ENCODE measurements at regions not wholly inside any gene's neighbourhood (a gene's known extent, or its start where the extent isn't known, plus 50 kb on each side); places are given as distances from the start of the nearest gene placed in this dataset.

GRCh38 chr6:134389129-134389528, 71.2 kb upstream of the SGK1 start:
- TF ChIP-seq CTCF (IDR thresholded peaks at IDR 0.05) (no peak), POLR2A (IDR thresholded peaks at IDR 0.05) (no peak)

All from uterus (tissue), 2 donors.